ENCODE measurements at regions not wholly inside any gene's neighbourhood (a gene's known extent, or its start where the extent isn't known, plus 50 kb on each side); places are given as distances from the start of the nearest gene placed in this dataset.

GRCh38 chr14:46325157-46325556 lies 326.4 kb downstream of the RPL10L start:
- no peak for TF ChIP-seq POLR2A (IDR thresholded peaks at IDR 0.05)
- TF ChIP-seq, protein P1, sequence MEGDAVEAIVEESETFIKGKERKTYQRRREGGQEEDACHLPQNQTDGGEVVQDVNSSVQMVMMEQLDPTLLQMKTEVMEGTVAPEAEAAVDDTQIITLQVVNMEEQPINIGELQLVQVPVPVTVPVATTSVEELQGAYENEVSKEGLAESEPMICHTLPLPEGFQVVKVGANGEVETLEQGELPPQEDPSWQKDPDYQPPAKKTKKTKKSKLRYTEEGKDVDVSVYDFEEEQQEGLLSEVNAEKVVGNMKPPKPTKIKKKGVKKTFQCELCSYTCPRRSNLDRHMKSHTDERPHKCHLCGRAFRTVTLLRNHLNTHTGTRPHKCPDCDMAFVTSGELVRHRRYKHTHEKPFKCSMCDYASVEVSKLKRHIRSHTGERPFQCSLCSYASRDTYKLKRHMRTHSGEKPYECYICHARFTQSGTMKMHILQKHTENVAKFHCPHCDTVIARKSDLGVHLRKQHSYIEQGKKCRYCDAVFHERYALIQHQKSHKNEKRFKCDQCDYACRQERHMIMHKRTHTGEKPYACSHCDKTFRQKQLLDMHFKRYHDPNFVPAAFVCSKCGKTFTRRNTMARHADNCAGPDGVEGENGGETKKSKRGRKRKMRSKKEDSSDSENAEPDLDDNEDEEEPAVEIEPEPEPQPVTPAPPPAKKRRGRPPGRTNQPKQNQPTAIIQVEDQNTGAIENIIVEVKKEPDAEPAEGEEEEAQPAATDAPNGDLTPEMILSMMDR (IDR thresholded peaks at IDR 0.05) = no peak
